22Rv1 (cell line): ENCODE measurements at regions not wholly inside any gene's neighbourhood (a gene's known extent, or its start where the extent isn't known, plus 50 kb on each side); places are given as distances from the start of the nearest gene placed in this dataset.

Experiments used
- ZFX ChIP-seq: fragments of 450-650 bp; IDR thresholded peaks from 2 replicates; pipeline ENCODE4 v1.6.1; 2017; ENCODE audit warnings: antibody characterized with exemption, borderline replicate concordance
- TF ChIP-seq, protein P1 (sequence below): fragments of 450-650 bp; IDR thresholded peaks from 2 replicates; pipeline ENCODE4 v1.5.1; 2017; ENCODE audit warnings: mild to moderate bottlenecking

DNA sequence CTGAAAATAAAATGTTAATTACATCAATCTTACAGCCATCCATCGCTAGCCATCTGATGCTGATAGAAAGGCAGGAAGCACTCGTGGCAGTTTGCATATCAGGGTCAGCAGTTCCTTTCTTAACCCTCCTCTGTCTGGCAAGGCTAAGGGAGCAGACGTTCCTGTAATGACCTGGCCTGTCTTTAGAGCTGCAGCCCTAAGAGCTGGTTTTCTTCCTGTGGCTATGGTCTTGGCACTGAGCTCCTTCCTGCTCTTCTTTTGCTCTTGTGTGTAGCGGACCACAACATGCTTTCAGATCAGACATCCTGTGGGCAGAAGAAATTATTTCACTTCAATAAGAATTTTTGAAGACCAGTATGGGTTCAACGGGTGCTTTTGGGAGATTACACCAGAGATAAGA is 170.4 kb downstream of the DAD1 start:
- TF ChIP-seq, protein P1, sequence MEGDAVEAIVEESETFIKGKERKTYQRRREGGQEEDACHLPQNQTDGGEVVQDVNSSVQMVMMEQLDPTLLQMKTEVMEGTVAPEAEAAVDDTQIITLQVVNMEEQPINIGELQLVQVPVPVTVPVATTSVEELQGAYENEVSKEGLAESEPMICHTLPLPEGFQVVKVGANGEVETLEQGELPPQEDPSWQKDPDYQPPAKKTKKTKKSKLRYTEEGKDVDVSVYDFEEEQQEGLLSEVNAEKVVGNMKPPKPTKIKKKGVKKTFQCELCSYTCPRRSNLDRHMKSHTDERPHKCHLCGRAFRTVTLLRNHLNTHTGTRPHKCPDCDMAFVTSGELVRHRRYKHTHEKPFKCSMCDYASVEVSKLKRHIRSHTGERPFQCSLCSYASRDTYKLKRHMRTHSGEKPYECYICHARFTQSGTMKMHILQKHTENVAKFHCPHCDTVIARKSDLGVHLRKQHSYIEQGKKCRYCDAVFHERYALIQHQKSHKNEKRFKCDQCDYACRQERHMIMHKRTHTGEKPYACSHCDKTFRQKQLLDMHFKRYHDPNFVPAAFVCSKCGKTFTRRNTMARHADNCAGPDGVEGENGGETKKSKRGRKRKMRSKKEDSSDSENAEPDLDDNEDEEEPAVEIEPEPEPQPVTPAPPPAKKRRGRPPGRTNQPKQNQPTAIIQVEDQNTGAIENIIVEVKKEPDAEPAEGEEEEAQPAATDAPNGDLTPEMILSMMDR: no peak
- TF ChIP-seq ZFX: no peak
